ENCODE measurements at regions not wholly inside any gene's neighbourhood (a gene's known extent, or its start where the extent isn't known, plus 50 kb on each side); places are given as distances from the start of the nearest gene placed in this dataset.

GRCh38 chr18:37684590-37684989 is 119.0 kb upstream of the CELF4 start:
- Histone ChIP-seq H3K27me3 (ENCODE audit: insufficient read depth, low read depth) (no peaks in the 10 kb centered on the region), H3K4me1 (ENCODE audit: low read depth, poor library complexity, severe bottlenecking) (no peaks in the 10 kb centered on the region), H2AFZ (ENCODE audit: low read depth) (no peak overlapping the region), H3K4me3 (IDR thresholded peaks at IDR 0.05; ENCODE audit: insufficient read depth, low read depth, low read length) (no peak overlapping the region), H3K9ac (no peak overlapping the region), H4K20me1 (ENCODE audit: insufficient read depth) (no peaks in the 10 kb centered on the region), H3K36me3 (ENCODE audit: insufficient read depth) (no peaks in the 10 kb centered on the region), H3K79me2 (ENCODE audit: insufficient read depth, low read depth) (no peaks in the 10 kb centered on the region), H3K27ac (no peak overlapping the region), H3K4me2 (no peak overlapping the region)
- TF ChIP-seq CTCF (conservative IDR thresholded peaks at IDR 0.05; ENCODE audit: low read depth, low read length) = no peak

- Histone ChIP-seq H3K9ac (no peak overlapping the region), H4K20me1 (ENCODE audit: insufficient read depth) (no peaks in the 10 kb centered on the region), H3K4me2 (no peak overlapping the region), H3K4me1 (ENCODE audit: low read depth, poor library complexity, severe bottlenecking) (no peaks in the 10 kb centered on the region), H3K36me3 (ENCODE audit: insufficient read depth) (no peaks in the 10 kb centered on the region), H3K27me3 (ENCODE audit: insufficient read depth, low read depth) (no peaks in the 10 kb centered on the region), H2AFZ (ENCODE audit: low read depth) (no peak overlapping the region), H3K4me3 (IDR thresholded peaks at IDR 0.05; ENCODE audit: insufficient read depth, low read depth, low read length) (no peak overlapping the region), H3K79me2 (ENCODE audit: insufficient read depth, low read depth) (no peaks in the 10 kb centered on the region), H3K27ac (no peak overlapping the region)
- TF ChIP-seq CTCF (conservative IDR thresholded peaks at IDR 0.05; ENCODE audit: low read depth, low read length) = no peak
Observed at GRCh38 chr18:37684183-37684582, 118.6 kb upstream of the CELF4 start.

GRCh38 chr18:37680911-37681310 is 115.3 kb upstream of the CELF4 start:
- Histone ChIP-seq H2AFZ (ENCODE audit: low read depth) (no peak overlapping the region), H3K79me2 (ENCODE audit: insufficient read depth, low read depth) (no peaks in the 10 kb centered on the region), H4K20me1 (ENCODE audit: insufficient read depth) (no peaks in the 10 kb centered on the region), H3K9ac (no peak overlapping the region), H3K4me1 (ENCODE audit: low read depth, poor library complexity, severe bottlenecking) (no peaks in the 10 kb centered on the region), H3K36me3 (ENCODE audit: insufficient read depth) (no peaks in the 10 kb centered on the region), H3K4me2 (no peak overlapping the region), H3K27ac (no peak overlapping the region), H3K4me3 (IDR thresholded peaks at IDR 0.05; ENCODE audit: insufficient read depth, low read depth, low read length) (no peak overlapping the region), H3K27me3 (ENCODE audit: insufficient read depth, low read depth) (no peaks in the 10 kb centered on the region)
- TF ChIP-seq CTCF (conservative IDR thresholded peaks at IDR 0.05; ENCODE audit: low read depth, low read length) = no peak

GRCh38 chr18:37676276-37676675 is 110.7 kb upstream of the CELF4 start:
- Histone ChIP-seq H3K4me1 (ENCODE audit: low read depth, poor library complexity, severe bottlenecking) (no peaks in the 10 kb centered on the region), H3K9ac (no peak overlapping the region), H2AFZ (ENCODE audit: low read depth) (no peak overlapping the region)

More at GRCh38 chr18:37676276-37676675, 110.7 kb upstream of the CELF4 start:
- Histone ChIP-seq H3K27me3 (ENCODE audit: insufficient read depth, low read depth) (no peaks in the 10 kb centered on the region), H3K36me3 (ENCODE audit: insufficient read depth) (no peaks in the 10 kb centered on the region), H3K79me2 (ENCODE audit: insufficient read depth, low read depth) (no peaks in the 10 kb centered on the region), H4K20me1 (ENCODE audit: insufficient read depth) (no peaks in the 10 kb centered on the region), H3K4me3 (IDR thresholded peaks at IDR 0.05; ENCODE audit: insufficient read depth, low read depth, low read length) (no peak overlapping the region), H3K27ac (no peak overlapping the region), H3K4me2 (no peak overlapping the region)
- TF ChIP-seq CTCF (conservative IDR thresholded peaks at IDR 0.05; ENCODE audit: low read depth, low read length) = no peak
